Superior temporal gyrus (tissue), 1 donor: ENCODE measurements at regions not wholly inside any gene's neighbourhood (a gene's known extent, or its start where the extent isn't known, plus 50 kb on each side); places are given as distances from the start of the nearest gene placed in this dataset.

Experiments used
- DNase-seq: peaks from one replicate; pipeline ENCODE4 v3.0.0-alpha.2; 2016; ENCODE audit errors: extremely low spot score

DNA sequence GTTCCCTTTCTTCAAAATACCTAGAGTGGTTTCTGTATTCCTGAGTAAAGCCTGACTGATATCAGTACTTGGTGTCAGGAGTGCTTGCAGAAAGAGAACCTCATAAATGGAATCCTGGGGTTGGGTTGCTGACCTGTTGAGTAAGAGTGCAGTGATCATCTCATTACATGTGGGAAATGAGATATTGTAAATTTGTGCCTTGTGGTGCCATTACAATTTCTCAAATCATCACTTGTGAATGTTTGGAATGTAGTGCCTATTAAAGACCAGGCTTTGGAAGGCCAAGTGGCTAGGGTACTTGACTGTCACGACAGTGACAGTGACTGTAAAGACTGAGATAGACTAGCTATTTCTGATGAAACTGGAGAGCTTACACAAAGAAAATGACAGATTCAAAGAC, 176.7 kb upstream of the CTTNBP2NL start:
- no peak for DNase-seq

DNA sequence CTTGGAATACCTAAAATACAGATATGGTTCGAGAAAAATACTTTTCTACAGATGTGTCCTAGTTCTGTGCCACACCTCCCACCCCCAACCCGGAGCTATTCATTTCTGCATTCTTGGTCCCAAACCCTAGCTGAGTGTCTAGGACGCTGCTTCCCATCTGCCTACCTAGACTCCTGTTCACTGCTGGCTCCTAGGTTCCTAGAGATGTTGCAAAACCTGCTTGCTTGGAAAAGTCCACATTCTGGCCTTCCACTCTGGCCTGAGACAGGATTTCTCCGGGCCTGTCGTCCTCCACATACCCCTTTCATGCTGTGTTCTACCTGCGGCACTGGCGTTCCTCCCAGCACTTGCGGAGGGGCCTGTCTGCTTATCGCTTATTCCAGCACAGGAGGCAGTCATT, 165.8 kb upstream of the CTTNBP2NL start:
- DNase-seq: no peak

DNA sequence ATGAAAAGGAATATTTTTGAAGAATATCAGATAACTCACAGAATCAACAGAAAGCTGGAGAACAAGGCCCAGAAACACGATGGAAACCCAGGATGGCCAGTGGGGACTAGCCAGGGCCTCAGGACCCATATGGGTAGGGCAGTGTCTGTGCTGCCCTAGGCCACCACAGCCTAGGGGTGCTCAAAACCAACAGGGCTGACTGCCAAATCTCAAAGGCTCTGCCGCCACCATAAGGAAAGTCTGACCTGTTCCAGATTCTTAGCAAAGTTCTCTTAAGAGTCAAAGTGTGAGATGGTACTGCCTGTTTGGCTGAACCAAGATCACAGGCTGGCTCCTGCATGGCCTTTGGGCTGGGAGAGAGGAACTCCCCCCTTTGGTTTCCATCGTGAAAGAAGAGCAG, 164.7 kb upstream of the CTTNBP2NL start:
- DNase-seq: no peak

DNA sequence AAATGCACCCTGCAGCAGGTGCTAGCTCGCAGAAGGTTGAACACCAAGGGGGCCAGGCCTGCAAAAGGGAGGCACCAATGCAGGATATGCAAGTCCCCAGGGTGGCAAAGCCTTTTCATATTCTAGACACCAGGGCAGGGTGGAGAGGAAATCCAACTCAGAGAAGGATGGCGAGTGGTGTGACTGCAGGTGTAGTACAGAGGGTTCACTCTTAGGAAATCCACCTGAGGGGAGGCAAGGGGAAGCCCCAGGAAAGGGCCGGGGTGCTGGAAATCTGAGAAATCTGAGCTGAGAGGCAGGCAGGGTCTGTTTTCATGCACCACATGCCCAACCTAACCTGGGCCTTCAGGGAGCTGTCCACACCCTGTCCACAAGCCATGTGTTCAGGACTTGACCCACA, 163.2 kb upstream of the CTTNBP2NL start:
- no peak for DNase-seq

DNA sequence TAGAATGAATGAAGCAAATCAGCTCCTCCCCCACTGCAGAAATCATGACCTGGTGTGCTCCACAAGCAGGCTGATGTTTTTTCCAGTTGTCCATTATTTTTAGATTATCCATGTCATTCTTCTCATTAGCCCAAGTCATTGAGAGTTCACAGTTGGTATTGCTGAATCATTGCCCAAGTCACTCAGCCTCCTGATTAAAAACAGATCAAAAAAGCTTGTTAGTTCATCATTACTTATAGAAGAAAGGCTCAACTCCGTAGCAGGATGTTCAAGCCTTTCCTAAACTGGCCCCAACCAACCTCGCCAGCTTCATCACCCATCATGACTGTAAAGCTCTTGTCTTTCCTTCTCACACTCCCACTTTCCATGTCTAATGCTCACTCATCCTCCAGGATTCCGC, 161.3 kb upstream of the CTTNBP2NL start:
- DNase-seq: no peak

DNA sequence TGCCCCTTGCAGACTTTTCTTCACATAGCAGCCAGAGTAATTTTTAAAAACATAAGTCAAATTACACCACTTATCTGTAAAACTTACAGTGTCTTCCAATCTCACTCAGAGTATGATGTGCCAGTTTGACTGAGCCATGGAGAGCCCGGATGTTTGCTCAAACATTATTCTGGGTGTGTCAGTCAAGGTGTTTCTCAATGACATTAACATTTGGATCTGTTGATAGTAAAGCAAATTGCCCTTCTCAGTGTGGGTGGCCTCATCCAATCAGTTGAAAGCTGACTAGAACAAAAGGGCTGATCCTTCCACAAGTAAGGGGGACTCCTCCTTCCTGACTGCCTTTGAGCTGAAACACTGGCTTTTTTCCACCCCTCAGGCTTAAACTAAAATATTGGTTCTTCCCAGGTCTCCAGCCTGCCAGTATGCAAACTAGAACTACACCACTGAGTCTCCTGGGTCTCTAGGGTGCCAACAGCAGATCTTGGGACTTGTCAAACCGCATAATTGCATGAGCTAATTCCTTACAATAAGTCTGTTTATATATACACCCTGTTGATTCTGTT, 157.9 kb upstream of the CTTNBP2NL start:
- no peak for DNase-seq

DNA sequence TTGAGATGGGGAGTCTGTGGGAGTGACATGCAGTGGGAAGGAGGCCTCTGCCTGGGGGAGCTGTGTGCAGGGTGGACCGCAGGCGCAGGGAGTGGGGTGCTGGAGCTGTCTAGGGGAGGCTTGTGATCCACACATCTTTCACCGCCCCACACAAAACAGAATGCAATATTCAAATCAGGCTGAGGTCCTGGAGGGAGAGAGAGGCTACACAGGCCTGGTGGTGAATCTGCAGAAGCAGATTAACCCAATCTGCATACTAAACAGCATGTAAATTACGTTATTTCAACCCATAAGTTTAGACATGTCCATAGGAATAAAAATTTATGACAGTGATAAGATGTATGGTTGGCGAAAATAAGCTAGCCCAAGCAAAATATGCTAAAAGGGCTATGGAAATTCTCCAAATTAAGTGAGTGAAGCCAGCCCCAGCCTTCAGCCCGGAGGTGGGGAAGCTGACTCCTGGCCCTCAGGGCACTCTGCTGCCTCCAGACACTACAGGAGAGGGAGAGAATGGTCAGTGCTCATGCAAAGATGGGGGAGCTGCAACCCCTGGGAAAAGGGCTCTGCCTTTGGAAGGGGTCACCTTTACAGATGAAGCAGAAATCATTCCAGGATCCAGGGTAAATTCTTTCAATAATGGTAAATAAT, 156.2 kb upstream of the CTTNBP2NL start:
- DNase-seq: no peak

DNA sequence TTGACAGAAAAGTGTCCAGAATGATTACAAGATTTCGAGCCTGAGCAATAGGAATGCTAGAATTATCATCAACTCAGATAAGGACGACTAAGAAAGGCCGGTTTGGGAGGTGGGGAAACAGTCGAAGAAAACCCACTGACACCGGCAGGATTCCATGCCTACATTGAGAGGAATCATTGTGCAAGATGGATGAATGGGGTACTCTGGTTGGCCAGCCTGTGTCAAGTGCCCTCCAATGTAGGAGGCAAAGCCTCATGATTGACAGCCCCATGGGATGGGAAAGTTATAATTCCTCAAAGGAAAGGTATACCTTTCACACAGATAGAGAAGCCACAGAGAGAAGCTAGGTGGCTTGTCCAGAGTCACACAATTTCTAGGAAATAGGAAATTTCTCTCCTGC, 153.5 kb upstream of the CTTNBP2NL start:
- DNase-seq: no peak

DNA sequence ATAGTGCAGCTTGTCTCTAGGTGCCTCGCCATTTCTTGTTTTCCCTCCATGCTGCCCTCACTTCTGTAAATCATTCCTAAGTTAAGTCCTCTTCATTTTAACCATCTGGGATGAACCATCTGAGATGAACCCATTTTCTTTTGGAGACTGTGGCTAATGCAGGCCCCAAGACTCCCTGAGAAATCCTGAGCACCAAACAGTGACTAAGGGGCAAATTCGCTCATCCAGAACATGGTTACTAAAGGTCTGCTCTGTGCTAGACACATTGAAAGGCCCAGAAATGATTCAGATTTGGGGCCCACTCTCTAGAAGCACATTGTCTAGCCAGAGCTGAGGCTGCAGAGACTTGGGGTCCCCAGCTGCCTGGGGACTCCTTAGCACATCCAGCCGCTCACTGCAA, 151.9 kb upstream of the CTTNBP2NL start:
- DNase-seq: no peak

DNA sequence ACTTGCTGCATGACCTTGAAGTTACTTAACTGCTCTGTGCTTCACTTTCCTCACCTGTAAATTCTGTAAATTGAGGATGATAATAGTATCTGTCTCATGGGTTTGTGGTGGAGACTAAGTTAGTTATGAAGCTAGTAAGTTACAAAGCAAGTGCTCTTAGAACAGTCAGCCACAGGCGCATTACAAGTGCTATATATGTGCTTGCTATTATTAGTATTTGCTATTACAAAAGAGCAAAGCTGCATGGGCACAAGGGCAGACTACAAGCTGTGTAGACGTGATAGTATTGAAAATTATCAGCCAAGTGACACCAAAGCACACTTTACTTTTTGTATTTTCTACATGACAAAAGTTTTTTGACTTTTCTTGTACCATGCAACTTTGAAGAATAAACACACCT, 150.9 kb upstream of the CTTNBP2NL start:
- DNase-seq: no peak

DNA sequence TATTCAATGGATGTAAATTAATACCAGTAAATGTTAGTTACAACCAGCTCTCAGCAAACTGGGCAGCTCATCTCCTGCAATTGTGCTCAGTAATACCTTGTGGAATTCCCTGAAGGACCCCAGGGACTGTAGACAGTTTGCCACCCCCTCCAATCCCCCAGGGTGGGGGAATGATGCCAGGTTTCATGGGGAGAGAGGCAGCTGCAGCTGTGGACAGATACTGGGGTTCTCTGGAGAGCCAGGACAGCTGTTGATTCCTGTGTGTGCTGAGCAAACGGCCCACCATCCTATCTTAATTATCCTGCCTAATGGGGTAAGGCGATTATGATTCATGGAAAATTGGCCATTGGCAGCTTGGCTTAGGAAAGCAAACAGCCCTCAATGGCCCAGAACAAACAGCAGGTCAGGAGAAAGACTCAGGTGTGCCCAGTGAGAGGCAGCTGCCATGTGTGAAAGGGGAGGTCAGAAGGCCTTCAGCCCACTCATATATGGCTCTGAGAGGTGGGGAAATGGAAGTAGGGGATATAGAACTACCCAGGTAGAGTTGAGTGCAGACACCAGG, 148.9 kb upstream of the CTTNBP2NL start:
- DNase-seq: no peak

DNA sequence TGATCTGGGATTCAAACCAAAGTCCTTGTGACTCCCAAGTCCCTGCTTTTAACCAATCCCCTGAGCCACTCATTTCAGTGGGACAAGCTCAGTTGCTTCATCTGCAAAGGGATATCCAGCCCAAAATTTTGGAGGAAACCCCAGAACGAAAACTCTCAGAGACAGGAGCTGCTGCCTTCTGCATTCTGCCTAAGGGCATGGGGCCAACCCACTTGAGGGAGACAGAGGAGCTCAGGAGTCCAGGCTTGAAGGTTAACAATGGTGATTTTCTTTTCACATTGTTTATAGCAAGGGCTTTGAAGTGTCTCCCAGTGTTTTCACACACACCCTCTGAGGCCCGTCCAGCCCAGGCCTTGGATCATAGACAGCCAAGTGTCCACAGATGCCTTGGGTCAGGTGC, 148.1 kb upstream of the CTTNBP2NL start:
- no peak for DNase-seq

DNA sequence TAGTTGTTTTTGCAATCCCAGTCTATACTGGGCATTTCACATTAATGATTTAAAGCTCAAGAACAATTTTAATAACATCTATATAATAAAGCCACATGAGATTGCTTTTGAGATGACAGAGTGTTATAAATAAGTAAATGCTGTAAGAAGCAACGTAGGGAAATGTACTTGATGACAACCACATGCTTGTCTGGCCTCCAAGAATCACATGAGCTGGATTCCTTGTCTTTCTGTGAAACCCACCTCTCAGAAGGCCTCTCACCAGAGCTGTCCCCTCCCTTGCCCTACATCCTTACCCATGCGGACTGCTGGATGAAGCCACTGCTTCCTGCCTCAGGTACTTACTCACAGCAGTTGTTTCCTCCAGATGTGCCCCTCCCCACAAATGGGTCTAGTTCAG, 145.1 kb upstream of the CTTNBP2NL start:
- DNase-seq: no peak

DNA sequence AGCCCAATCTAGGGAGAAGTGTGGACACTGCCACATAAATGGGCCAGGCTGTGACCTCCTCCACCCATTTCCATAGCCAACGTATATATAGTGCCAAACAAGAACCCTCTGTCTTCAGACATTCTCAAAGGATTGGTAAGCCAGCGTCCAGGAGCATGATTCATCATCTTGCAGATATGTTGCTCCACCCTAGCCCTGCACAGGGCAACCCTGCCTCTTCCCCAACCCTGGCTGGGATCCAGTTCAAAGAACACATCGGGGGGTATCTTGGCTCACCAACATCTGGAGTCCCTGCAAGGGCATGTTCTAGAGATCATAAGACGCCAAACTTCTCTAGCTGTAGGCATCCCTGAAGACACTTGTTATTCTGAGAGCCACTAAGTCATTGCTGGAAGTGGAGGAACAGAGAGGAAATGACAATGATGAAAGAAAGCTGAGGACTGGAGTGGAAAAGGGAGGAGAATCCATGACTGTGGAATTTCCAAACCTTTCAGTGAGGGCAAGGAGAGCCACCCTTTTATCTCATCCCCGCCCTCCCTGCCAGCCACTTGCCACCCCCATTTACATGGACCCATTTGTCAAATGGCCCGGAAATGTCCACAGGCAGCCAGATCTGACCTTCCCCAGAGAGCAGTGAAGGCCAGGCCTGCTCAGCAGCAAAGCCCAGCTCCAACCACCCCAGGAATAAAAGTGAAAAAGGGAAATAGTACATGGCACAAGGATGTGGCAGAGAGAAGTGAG, 144.1 kb upstream of the CTTNBP2NL start:
- no peak for DNase-seq

DNA sequence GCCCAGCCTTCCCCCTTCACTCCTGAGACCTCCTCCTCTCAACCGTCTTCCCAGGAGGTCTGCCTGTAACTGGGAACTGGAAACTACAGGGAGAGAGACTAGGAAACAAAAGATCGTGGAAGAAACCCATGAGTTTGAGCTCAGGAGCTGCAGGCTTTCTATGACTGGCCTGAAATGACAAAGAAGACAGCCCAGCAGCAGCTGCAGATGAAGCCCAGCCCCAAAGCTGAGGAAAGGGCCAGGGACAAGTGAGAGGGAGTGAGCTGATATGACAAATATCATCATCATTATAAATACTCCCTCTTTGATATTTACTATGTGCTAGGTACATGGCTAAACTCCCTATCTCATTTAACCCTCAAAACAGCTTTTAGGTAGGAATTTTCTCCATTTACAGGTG, 142.6 kb upstream of the CTTNBP2NL start:
- DNase-seq: no peak

DNA sequence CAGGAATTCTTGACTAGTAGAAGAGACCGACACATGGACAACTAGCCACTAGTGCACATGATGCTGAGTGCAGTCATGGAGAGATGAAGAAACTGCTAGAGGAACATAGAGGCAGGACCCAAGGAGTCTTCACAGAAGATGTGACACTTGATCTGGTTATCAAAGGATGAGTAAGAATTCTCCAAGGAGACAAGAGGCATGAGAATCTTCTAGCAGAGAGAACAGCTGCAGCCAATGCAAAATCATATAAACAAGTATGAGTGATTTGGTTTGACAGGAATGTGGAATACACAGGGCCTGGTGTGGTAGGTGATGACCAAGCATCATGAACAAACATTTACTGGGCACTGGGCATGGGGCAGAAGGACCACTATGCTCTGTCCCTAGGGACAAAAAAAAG, 140.9 kb upstream of the CTTNBP2NL start:
- DNase-seq: no peak

DNA sequence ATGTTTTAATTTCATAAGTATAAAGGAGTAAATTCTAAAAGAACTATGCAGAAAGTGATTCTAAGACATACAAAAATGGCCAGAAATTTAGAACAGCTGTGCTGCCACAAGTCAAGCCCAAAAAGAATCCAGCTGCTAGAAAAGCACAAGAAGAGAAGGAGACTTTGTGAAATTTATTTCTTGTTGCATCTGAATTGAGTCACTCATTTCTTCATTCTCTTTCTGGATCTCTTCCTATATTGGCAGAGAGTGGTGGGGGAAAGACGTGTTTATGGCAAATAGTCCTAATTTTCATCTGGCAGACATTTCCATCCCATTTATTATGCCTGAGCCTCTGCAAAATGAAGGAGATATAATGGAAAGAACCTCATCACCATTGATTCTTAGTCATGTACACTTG, 139.6 kb upstream of the CTTNBP2NL start:
- no peak for DNase-seq

DNA sequence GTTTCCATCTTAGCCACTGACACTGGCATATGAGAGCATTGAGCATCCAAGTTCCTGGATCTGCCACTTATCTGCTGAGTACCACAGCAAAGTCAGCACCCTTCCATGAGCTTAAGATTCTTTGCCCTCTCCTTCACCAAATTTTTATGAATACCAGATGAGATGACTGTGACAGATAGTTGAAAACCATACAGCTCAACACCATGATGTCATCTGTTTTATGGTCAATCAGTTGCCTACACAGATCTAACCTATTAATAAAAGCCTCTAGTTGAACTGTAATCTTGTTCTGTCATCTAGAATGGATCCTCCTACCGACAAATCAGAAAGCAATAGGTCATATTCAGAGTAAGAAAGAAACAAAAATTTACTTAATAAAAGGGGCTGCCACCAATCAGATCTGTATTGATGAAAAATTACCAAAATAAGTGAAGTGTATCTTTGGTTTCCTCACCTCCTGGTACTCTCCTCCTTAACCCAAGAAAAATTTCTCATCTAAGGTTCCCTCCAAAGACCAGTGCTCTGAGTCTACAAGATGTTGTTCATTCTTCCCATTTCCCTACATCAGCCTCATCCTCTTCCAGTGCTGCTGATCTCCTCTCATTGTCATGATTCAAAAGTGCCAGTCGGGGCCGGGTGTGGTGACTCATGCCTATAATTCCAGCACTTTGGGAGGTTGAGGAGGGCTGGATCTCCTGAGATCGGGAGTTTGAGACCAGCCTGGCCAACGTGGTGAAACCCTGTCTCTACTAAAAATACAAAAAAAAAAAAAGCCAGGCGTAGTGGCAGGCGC, 138.8 kb upstream of the CTTNBP2NL start:
- no peak for DNase-seq

DNA sequence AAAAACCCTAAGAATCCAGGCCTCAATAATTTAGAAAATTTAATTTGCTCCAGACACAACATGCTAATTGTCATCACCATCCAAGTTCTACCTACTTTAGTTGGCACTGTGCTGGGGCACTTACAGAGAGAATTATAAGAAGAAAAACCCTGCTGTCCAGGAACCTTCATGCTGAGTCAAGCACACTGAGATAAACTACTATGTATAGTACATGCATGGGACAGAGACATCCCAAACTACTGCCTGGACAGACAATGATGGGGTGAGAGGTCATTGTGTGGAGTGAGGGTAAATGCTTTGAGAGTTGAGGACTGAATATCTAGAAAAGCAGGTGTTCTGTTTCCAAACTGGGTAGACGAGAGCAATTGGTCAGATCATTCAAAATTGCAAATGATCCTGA, 135.3 kb upstream of the CTTNBP2NL start:
- DNase-seq: no peak

DNA sequence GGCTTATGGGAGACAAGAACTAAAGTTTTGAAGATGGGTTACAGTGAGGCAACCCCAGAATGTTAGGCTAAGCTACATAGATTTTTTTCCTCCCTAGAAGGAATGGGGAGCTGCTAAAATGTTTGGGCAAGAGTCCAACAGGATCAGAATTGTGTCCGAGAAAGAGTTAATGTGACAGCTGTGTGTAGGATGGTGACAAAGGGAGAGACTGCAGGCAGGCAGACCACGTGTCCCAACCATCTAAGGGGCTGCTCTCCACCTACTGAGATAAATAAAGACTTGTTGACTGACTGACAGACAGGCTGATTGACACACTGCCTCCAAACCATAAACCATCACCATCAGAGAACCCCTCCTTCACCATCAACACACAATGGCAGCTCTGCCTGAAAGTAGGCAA, 133.7 kb upstream of the CTTNBP2NL start:
- no peak for DNase-seq

DNA sequence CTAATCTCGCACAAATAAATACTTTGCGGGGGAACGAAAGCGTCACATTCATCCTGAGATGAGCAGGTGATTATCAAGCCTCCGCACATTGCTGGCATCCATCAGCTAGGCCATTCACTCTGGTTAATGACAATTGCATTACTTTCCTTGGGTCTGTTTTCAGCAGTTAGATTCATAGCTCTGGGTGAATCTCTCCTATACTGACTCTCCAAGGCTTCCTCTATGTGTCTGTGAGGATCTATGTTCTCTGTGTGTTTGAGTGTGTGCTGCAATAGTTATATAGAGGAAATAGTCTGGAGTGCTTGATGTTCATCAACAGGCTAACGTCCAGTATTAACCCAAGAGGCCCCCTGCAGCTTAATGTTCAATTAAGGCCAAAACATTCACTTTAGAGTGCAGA, 133.0 kb upstream of the CTTNBP2NL start:
- no peak for DNase-seq

DNA sequence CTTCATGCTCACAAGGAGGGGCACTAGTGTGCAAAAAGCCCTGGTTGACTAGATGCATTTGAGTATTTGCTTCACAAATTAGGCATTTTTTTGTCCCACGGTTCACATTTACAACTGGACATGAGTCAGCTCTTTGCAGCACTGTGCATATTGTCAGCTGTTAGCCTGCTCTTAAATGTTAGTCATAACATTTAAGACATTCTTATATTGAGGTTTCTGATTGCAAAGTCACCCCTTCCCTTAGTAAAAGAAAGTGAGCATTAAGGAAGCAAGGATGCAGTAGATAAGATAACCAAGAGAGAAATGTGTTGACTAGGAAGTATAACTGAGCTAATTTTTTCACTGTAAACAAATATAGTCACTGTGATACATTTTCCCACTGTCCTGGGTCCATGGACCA, 132.6 kb upstream of the CTTNBP2NL start:
- DNase-seq: no peak
